Right lobe of liver (tissue), 6 donors: ENCODE measurements at regions not wholly inside any gene's neighbourhood (a gene's known extent, or its start where the extent isn't known, plus 50 kb on each side); places are given as distances from the start of the nearest gene placed in this dataset.

ENCODE experiments used
- ATAC-seq, 4 donors: fragments of 200-7000 bp; cut with Tn5 transposase; one replicate each; pipeline ENCODE4 v1.9.1; 2020; ENCODE audit warnings: mild to moderate bottlenecking in 4 of 4, moderate library complexity in 4 of 4
- DNase-seq, 3 donors: peaks; one replicate each; pipeline ENCODE4 v3.0.0-alpha.2; 2020
- H3K27ac ChIP-seq, 3 donors: fragments of 200-600 bp; one replicate each; pipeline ENCODE4 v1.8.0; 2022
- H3K27me3 ChIP-seq, 2 donors: fragments of 200-600 bp; one replicate each; pipeline ENCODE4 v1.8.0; 2022
- H3K36me3 ChIP-seq, 4 donors: fragments of 200-600 bp; sonication (generic) in 1 of 4; one replicate each; pipeline versions ENCODE4 v1.5.1 to v1.8.0; 2017 to 2022; ENCODE audit warnings: control low read depth in 1 of 4
- H3K4me1 ChIP-seq, 4 donors: fragments of 200-600 bp; sonication (generic) in 1 of 4; one replicate each; pipeline versions ENCODE4 v1.5.1 to v1.8.0; 2017 to 2022; ENCODE audit warnings: control low read depth in 1 of 4
- H3K4me3 ChIP-seq, 3 donors: fragments of 200-600 bp; one replicate each; pipeline ENCODE4 v1.8.0; 2022
- H3K9me3 ChIP-seq, 4 donors: fragments of 200-600 bp; sonication (generic) in 1 of 4; one replicate each; pipeline versions ENCODE4 v1.5.1 to v1.8.0; 2017 to 2022; ENCODE audit warnings: control low read depth in 1 of 4
- POLR2A ChIP-seq: fragments of 450-650 bp; IDR thresholded peaks from one replicate; pipeline ENCODE4 v1.6.1; 2017; ENCODE audit warnings: antibody characterized with exemption, mild to moderate bottlenecking
- WGBS: methylation state at CpG from one replicate; pipeline ENCODE4 v1.1.6; 2018; ENCODE audit warnings: low coverage, low lambda C conversion rate; ENCODE audit not compliant: insufficient coverage; ENCODE audit errors: missing lambda C conversion rate; 5-methylcytosine and 5-hydroxymethylcytosine counted together
- intact Hi-C, 2 donors: fragments of 100-400 bp; cut with DNase I; formaldehyde crosslinking; loops; one replicate each; pipeline versions ENCODE4 v1.11.2 to v1.14.1; 2022
- TF ChIP-seq, protein P1 (sequence below), 4 donors: fragments of 200-600 bp in 3 of 4; fragments of 450-650 bp in 1 of 4; IDR thresholded peaks; one replicate each; pipeline versions ENCODE4 v1.5.1 to v1.8.0; 2016 to 2022; ENCODE audit warnings: antibody characterized with exemption in 4 of 4, mild to moderate bottlenecking in 2 of 4
- donor health status: DM: no; HTN: yes; CAD: no.
- donor health status: DM: no; HTN: no; CAD: no.
- donor health status: DM: no; HTN: no; CAD: no.
- donor health status: DM: no; HTN: yes; CAD: no.
- donor health status: DM: no; HTN: yes; CAD: no.

DNA sequence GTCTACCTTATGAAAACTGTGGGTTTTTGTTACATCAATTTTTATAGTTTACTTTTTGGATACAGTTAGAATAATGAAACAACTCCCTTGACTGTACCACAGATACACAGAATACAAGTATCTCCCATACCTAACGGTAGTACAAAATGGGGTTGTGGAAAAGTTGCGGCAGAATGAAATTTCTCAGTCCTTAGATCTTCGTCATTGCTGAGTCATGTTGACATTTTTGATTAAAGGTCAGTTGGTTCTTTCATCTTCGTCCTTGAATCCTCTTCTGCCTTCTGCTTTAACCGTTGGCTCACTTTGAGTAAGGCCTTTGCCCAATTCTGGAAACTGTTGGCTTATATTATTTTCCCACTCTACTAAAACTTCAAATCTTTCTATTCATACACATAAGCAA is 75.6 kb downstream of the TRIML1 start:
- WGBS = 49% methylated on average over 5 of the region's 5 CpGs
- no peak for TF ChIP-seq POLR2A
- TF ChIP-seq, protein P1, sequence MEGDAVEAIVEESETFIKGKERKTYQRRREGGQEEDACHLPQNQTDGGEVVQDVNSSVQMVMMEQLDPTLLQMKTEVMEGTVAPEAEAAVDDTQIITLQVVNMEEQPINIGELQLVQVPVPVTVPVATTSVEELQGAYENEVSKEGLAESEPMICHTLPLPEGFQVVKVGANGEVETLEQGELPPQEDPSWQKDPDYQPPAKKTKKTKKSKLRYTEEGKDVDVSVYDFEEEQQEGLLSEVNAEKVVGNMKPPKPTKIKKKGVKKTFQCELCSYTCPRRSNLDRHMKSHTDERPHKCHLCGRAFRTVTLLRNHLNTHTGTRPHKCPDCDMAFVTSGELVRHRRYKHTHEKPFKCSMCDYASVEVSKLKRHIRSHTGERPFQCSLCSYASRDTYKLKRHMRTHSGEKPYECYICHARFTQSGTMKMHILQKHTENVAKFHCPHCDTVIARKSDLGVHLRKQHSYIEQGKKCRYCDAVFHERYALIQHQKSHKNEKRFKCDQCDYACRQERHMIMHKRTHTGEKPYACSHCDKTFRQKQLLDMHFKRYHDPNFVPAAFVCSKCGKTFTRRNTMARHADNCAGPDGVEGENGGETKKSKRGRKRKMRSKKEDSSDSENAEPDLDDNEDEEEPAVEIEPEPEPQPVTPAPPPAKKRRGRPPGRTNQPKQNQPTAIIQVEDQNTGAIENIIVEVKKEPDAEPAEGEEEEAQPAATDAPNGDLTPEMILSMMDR (IDR thresholded peaks at IDR 0.05) = no peak
- H3K9me3 ChIP-seq = no peaks in the 10 kb centered on the region
- no peaks in the 10 kb centered on the region for H3K36me3 ChIP-seq
- H3K4me1 ChIP-seq = no peaks in the 10 kb centered on the region
- intact Hi-C loops = no loop called here
- H3K4me3 ChIP-seq = no peak overlapping the region
- ATAC-seq = no peak
- no peak overlapping the region for H3K27ac ChIP-seq
- DNase-seq = no peak
- no peaks in the 10 kb centered on the region for H3K27me3 ChIP-seq

DNA sequence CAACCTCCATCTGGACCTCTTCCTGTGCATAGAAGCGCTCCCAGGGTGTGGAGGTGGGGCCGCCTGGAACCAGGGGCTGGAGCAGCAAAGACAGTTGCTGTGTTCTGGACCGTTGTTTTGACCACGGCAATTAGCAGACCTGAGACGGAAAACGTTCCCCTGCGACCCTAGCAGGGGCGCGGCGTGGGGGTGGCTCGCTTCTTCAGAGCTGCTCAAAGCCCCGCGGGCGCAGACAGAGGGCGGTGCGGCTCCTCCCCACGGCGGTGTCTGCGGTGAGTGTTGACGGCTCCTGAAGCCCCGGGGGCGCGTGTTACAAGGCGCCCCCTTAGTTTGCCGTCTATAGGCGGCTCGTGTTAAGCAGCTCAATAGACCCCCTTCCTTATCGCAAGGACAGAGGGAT is 79.2 kb downstream of the TRIML1 start:
- ATAC-seq = no peak

DNA sequence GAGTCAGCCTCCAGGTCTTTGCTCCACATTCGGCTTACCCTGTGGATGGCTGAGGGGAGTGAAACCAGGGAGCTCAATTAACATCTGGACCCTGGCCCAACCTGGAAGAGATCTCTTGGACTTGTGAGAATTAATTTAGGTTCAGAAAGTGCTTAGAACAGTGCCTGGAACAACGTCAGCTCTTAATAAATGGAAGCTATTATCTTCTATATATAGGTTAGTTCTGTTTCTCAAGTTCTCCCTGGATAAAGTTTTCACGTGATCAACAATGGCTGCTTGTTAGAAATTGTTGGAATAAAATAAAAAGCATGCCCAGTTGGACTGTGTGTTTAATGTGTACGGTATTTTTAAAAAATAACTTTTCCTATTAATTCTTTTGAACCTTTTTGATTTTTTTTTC is 80.8 kb downstream of the TRIML1 start:
- Histone ChIP-seq H3K4me1 (no peaks in the 10 kb centered on the region), H3K4me3 (no peak overlapping the region), H3K27me3 (no peaks in the 10 kb centered on the region), H3K9me3 (no peaks in the 10 kb centered on the region), H3K36me3 (no peaks in the 10 kb centered on the region), H3K27ac (no peak overlapping the region)
- intact Hi-C loops = no loop called here
- ATAC-seq (no peak), DNase-seq (no peak)
- TF ChIP-seq, protein P1 (IDR thresholded peaks at IDR 0.05) = no peak
- no peak for TF ChIP-seq POLR2A
- WGBS = 51% methylated on average over 4 of the region's 4 CpGs

More for the DNA sequence above, 79.2 kb downstream of the TRIML1 start:
- Histone ChIP-seq H3K4me1 (no peaks in the 10 kb centered on the region), H3K4me3 (no peak overlapping the region), H3K27ac (no peak overlapping the region), H3K36me3 (no peaks in the 10 kb centered on the region), H3K27me3 (no peaks in the 10 kb centered on the region), H3K9me3 (no peaks in the 10 kb centered on the region)
- TF ChIP-seq POLR2A = no peak
- TF ChIP-seq, protein P1 (IDR thresholded peaks at IDR 0.05) = no peak
- intact Hi-C loops = no loop called here
- WGBS = 45% methylated on average over 10 of the region's 28 CpGs
- no peak for DNase-seq

DNA sequence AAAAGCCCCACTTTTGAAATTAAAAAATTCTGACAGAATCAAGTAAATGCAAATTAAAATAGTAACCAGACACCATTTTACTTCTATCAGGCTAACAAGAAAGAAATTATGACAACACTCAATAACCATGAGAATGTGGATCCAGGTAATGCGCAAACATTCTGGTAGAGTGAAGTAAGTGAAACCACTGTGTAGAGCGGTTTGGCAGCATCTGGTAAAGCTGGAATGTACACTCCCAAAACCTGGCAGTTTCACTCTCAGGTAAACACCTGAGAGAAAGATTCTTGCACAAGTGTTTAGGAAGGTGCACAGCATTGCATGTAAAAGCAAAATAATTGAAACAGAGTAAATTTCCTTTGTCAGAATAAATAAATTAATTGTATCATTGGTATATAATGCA is 81.8 kb downstream of the TRIML1 start:
- 76% methylated on average over 2 of the region's 2 CpGs for WGBS
- H3K4me1 ChIP-seq = no peaks in the 10 kb centered on the region
- no peak overlapping the region for H3K4me3 ChIP-seq
- no peaks in the 10 kb centered on the region for H3K27me3 ChIP-seq
- no peaks in the 10 kb centered on the region for H3K9me3 ChIP-seq
- TF ChIP-seq, protein P1 (IDR thresholded peaks at IDR 0.05) = no peak
- TF ChIP-seq POLR2A = no peak
- no peaks in the 10 kb centered on the region for H3K36me3 ChIP-seq
- H3K27ac ChIP-seq = no peak overlapping the region
- ATAC-seq = no peak
- DNase-seq = no peak
- intact Hi-C loops = no loop called here

DNA sequence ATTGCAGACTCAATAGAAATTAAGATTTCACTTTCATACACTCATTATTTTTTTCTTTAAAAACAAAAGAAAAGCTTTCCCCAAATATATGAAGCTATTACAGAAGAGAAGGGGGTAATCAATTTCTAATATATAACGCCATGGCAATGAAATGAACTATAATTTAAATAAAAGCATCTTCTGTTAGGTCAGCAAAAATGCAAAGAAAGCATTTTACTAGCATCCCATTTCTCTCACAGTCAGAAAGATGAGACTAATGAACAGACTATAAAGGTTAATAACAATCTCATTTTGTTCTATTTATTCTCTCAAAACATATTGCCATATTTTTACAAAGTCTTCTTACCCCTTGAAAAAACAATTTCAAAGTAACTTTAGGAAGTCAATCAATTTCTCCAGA is 89.0 kb downstream of the TRIML1 start:
- H3K4me3 ChIP-seq = no peak overlapping the region
- H3K36me3 ChIP-seq = no peaks in the 10 kb centered on the region
- no peaks in the 10 kb centered on the region for H3K27me3 ChIP-seq
- DNase-seq = no peak
- no peak for TF ChIP-seq POLR2A
- TF ChIP-seq, protein P1 (IDR thresholded peaks at IDR 0.05) = no peak
- H3K9me3 ChIP-seq = no peaks in the 10 kb centered on the region
- no peaks in the 10 kb centered on the region for H3K4me1 ChIP-seq
- no peak overlapping the region for H3K27ac ChIP-seq
- no peak for ATAC-seq
- intact Hi-C loops = no loop called here
- WGBS = 52% methylated on average over 1 of the region's 1 CpG
